Esophagus squamous epithelium (tissue), 4 donors: ENCODE measurements at regions not wholly inside any gene's neighbourhood (a gene's known extent, or its start where the extent isn't known, plus 50 kb on each side); places are given as distances from the start of the nearest gene placed in this dataset.

Source experiments
- POLR2A ChIP-seq, 4 donors: fragments of 450-650 bp; IDR thresholded peaks; one replicate each; pipeline ENCODE4 v1.6.1; 2017; ENCODE audit warnings: antibody characterized with exemption in 4 of 4, mild to moderate bottlenecking in 4 of 4, moderate library complexity in 3 of 4
- TF ChIP-seq, protein P1 (sequence below), 6 experiments: fragments of 450-650 bp in 4 of 6; fragments of 200-600 bp in 2 of 6; sonication (generic) in 2 of 6; IDR thresholded peaks; one replicate each; pipeline ENCODE4 v1.5.1; 2016 to 2019; ENCODE audit warnings: antibody characterized with exemption in 6 of 6, mild to moderate bottlenecking in 4 of 6, moderate library complexity in 4 of 6

DNA sequence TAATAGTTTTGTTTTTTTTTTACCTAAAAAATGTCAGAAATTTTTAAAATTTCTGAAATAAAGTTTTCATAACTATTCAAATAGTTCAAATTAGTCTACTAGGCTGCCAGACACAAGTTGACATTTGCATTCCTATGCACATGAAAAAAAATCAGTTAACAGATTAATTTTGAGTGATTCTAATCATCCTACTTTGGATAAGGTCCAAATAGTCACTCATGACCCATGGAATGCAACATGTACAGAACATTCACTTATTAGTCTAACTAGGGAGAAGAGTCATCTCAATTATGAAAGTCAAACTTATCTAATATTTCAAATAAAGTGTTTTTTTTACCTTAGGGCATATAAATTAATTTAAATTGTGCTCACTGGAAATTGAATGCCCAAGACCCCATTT, 390.2 kb downstream of the EPM2A start:
- TF ChIP-seq, protein P1, sequence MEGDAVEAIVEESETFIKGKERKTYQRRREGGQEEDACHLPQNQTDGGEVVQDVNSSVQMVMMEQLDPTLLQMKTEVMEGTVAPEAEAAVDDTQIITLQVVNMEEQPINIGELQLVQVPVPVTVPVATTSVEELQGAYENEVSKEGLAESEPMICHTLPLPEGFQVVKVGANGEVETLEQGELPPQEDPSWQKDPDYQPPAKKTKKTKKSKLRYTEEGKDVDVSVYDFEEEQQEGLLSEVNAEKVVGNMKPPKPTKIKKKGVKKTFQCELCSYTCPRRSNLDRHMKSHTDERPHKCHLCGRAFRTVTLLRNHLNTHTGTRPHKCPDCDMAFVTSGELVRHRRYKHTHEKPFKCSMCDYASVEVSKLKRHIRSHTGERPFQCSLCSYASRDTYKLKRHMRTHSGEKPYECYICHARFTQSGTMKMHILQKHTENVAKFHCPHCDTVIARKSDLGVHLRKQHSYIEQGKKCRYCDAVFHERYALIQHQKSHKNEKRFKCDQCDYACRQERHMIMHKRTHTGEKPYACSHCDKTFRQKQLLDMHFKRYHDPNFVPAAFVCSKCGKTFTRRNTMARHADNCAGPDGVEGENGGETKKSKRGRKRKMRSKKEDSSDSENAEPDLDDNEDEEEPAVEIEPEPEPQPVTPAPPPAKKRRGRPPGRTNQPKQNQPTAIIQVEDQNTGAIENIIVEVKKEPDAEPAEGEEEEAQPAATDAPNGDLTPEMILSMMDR (IDR thresholded peaks at IDR 0.05), result no peak
- TF ChIP-seq POLR2A (IDR thresholded peaks at IDR 0.05), result no peak
